Nephron progenitor cell (in vitro differentiated cells): ENCODE measurements at regions not wholly inside any gene's neighbourhood (a gene's known extent, or its start where the extent isn't known, plus 50 kb on each side); places are given as distances from the start of the nearest gene placed in this dataset.
A peak's percentile ranks its signal among the peaks of the same experiment; 100 is the strongest.
"Not testable (repeated sequence)": the region's sequence is repeated elsewhere in the genome, so short reads cannot be mapped to it uniquely, and the experiment has no call there.

Experiments used
- DNase-seq: peaks from one replicate; pipeline ENCODE4 v3.0.0; 2021
- H3K27ac Mint-ChIP-seq: 2 replicates; pipeline ENCODE4 v1.8.0; 2021; ENCODE audit warnings: mild to moderate bottlenecking, moderate library complexity, mixed read lengths
- H3K27me3 Mint-ChIP-seq: 2 replicates; pipeline ENCODE4 v1.8.0; 2021; ENCODE audit warnings: mild to moderate bottlenecking, low read depth, mixed read lengths; ENCODE audit not compliant: poor library complexity
- H3K36me3 Mint-ChIP-seq: 2 replicates; pipeline ENCODE4 v1.8.0; 2021; ENCODE audit warnings: low read depth, mixed read lengths
- H3K4me1 Mint-ChIP-seq: 2 replicates; pipeline ENCODE4 v1.8.0; 2021; ENCODE audit warnings: mixed read lengths
- H3K4me3 Mint-ChIP-seq: 2 replicates; pipeline ENCODE4 v1.8.0; 2021; ENCODE audit warnings: mild to moderate bottlenecking, moderate library complexity, mixed read lengths
- H3K9me3 Mint-ChIP-seq: 2 replicates; pipeline ENCODE4 v1.8.0; 2021; ENCODE audit warnings: mild to moderate bottlenecking, moderate library complexity, mixed read lengths
- CTCF ChIP-seq: fragments of 200-600 bp; sonication (generic); IDR thresholded peaks from 2 replicates; pipeline ENCODE4 v1.5.0; 2021; ENCODE audit warnings: antibody characterized with exemption

DNA sequence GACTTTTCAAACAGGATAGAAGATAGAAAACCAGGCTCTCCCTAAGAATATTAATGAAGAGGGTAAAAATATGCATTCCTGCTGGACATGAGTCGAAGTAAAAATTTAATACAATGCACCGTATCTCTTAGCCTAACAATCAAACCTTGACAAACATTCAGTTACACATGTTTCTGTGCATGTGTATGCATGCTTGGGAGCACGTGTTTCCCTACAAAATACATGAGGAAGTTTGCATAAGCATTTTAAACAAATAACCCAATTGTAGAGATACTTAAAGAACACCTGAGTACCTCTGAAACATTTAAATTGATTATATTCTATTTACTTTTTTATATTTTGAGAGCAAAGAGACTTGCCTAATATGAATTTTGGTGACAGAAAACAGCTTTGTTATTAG, 1763.7 kb upstream of the SEL1L start:
- H3K27ac Mint-ChIP-seq = no peak overlapping the region
- H3K27me3 Mint-ChIP-seq = no peaks in the 10 kb centered on the region
- H3K4me3 Mint-ChIP-seq = no peak overlapping the region
- H3K4me1 Mint-ChIP-seq = no peaks in the 10 kb centered on the region
- TF ChIP-seq CTCF = no peak
- DNase-seq = no peak
- no peaks in the 10 kb centered on the region for H3K36me3 Mint-ChIP-seq
- no peaks in the 10 kb centered on the region for H3K9me3 Mint-ChIP-seq

DNA sequence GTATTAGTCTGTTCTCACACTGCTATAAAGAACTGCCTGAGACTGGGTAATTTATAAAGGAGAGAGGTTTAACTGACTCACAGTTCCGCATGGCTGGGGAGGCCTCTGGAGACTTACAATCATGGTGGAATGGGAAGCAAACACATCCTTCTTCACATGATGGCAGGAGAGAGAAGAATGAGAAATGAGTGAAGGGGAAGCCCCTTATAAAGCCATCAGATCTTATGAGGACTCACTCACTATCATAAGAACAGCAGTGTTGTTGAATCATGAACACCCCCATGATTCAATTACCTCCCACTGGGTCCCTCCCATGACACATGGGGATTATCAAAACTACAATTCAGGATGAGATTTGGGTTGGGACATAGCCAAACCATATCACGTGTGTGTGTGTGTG, 1764.4 kb upstream of the SEL1L start:
- not testable (repeated sequence) for DNase-seq, H3K4me1 Mint-ChIP-seq, H3K4me3 Mint-ChIP-seq, H3K27ac Mint-ChIP-seq, H3K36me3 Mint-ChIP-seq, H3K9me3 Mint-ChIP-seq, H3K27me3 Mint-ChIP-seq

DNA sequence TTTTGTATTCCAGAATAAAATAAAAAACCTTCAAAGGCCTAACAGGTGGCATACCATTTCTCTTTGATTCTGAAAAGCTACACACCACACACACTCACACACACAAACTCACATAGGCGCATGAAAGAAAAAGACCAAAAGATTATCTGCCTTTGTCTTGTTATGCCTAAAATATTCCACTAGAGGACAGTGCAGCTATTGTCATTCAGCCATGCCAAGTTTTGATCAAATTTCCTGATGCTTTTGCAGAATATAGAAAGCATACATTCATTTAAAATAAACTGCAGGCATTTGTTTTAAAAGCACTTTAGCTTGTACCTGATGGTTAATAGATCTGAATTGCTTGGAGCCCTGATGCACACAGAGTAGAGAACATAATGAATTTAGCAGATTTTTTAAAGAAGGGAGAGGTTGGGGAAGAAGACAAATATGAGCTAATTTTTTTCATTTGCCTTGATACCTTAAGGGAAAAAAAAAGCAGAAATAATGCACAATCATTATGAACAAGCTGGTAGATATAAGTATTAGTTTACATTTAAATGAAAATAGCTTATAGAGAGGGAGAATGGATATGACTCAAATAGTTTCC, 1766.9 kb upstream of the SEL1L start:
- Mint-ChIP-seq H3K4me3 (no peak overlapping the region), H3K4me1 (no peaks in the 10 kb centered on the region), H3K27ac (no peak overlapping the region), H3K9me3 (no peaks in the 10 kb centered on the region), H3K27me3 (no peaks in the 10 kb centered on the region), H3K36me3 (no peaks in the 10 kb centered on the region)
- TF ChIP-seq CTCF = peak; percentile 98
- no peak for DNase-seq

GRCh38 chr14:83301791-83302190, 1768.1 kb upstream of the SEL1L start:
- no peak for DNase-seq
- Mint-ChIP-seq H3K4me3 (no peak overlapping the region), H3K4me1 (no peaks in the 10 kb centered on the region), H3K27me3 (no peaks in the 10 kb centered on the region), H3K27ac (no peak overlapping the region), H3K36me3 (no peaks in the 10 kb centered on the region), H3K9me3 (no peaks in the 10 kb centered on the region)
- TF ChIP-seq CTCF = no peak

- H3K27ac Mint-ChIP-seq = no peak overlapping the region
- no peak for TF ChIP-seq CTCF
- H3K4me1 Mint-ChIP-seq = no peaks in the 10 kb centered on the region
- DNase-seq = no peak
- H3K4me3 Mint-ChIP-seq = no peak overlapping the region
- H3K27me3 Mint-ChIP-seq = no peaks in the 10 kb centered on the region
- no peaks in the 10 kb centered on the region for H3K36me3 Mint-ChIP-seq
- no peaks in the 10 kb centered on the region for H3K9me3 Mint-ChIP-seq
These were observed 1775.6 kb upstream of the SEL1L start for GRCh38 chr14:83309211-83309610.

- no peak overlapping the region for H3K27ac Mint-ChIP-seq
- no peaks in the 10 kb centered on the region for H3K4me1 Mint-ChIP-seq
- H3K9me3 Mint-ChIP-seq = no peaks in the 10 kb centered on the region
- no peaks in the 10 kb centered on the region for H3K36me3 Mint-ChIP-seq
- no peaks in the 10 kb centered on the region for H3K27me3 Mint-ChIP-seq
- TF ChIP-seq CTCF = no peak
- H3K4me3 Mint-ChIP-seq = no peak overlapping the region
- no peak for DNase-seq
These were observed 1776.2 kb upstream of the SEL1L start for GRCh38 chr14:83309833-83310232.
